H9 (cell line): ENCODE measurements at regions not wholly inside any gene's neighbourhood (a gene's known extent, or its start where the extent isn't known, plus 50 kb on each side); places are given as distances from the start of the nearest gene placed in this dataset.

Experiments
- DNase-seq: peaks from one replicate; pipeline ENCODE4 v3.0.0-alpha.2; 2017
- H2AFZ ChIP-seq: one replicate; pipeline ENCODE4 v1.6.1; 2013; ENCODE audit warnings: mild to moderate bottlenecking, low read length, control low read depth, moderate library complexity
- H2AK5ac ChIP-seq: 2 replicates; pipeline ENCODE4 v1.6.1; 2013; ENCODE audit warnings: low read length, control low read depth, mixed read lengths; ENCODE audit not compliant: insufficient read length
- H2BK120ac ChIP-seq: one replicate; pipeline ENCODE4 v1.6.1; 2013; ENCODE audit warnings: low read depth, mild to moderate bottlenecking, low read length, control low read depth, inconsistent platforms; ENCODE audit not compliant: poor library complexity, severe bottlenecking
- H2BK12ac ChIP-seq: 2 replicates; pipeline ENCODE4 v1.6.1; 2013; ENCODE audit warnings: low read length, control low read depth, mixed read lengths, low read depth; ENCODE audit not compliant: insufficient read length
- H2BK15ac ChIP-seq: 2 replicates; pipeline ENCODE4 v1.6.1; 2013; ENCODE audit warnings: low read depth, low read length, control low read depth
- H2BK20ac ChIP-seq: one replicate; pipeline ENCODE4 v1.6.1; 2013; ENCODE audit warnings: low read depth, mild to moderate bottlenecking, low read length, control low read depth, inconsistent platforms; ENCODE audit not compliant: poor library complexity, severe bottlenecking
- H2BK5ac ChIP-seq: 2 replicates; pipeline ENCODE4 v1.6.1; 2013; ENCODE audit warnings: low read length, control low read depth, mixed read lengths; ENCODE audit not compliant: insufficient read length
- H3K14ac ChIP-seq: 2 replicates; pipeline ENCODE4 v1.6.1; 2013; ENCODE audit warnings: low read length, control low read depth; ENCODE audit not compliant: insufficient read depth
- H3K18ac ChIP-seq: 2 replicates; pipeline ENCODE4 v1.6.1; 2013; ENCODE audit warnings: low read depth, mild to moderate bottlenecking, mixed read lengths, low read length, control low read depth; ENCODE audit not compliant: insufficient read length
- H3K23ac ChIP-seq: 2 replicates; pipeline ENCODE4 v1.6.1; 2013; ENCODE audit warnings: low read length, control low read depth, mixed read lengths, low read depth; ENCODE audit not compliant: insufficient read length
- H3K23me2 ChIP-seq: 2 replicates; pipeline ENCODE4 v1.6.1; 2013; ENCODE audit warnings: low read depth, mild to moderate bottlenecking, mixed read lengths, low read length, control low read depth; ENCODE audit not compliant: insufficient read length, poor library complexity, severe bottlenecking
- H3K27ac ChIP-seq: 2 replicates; pipeline ENCODE4 v1.5.1; 2013; ENCODE audit warnings: low read length, control low read depth, mixed read lengths, low read depth; ENCODE audit not compliant: insufficient read length
- H3K27me3 ChIP-seq: 2 replicates; pipeline ENCODE4 v1.6.1; 2013; ENCODE audit warnings: low read length, control low read depth, inconsistent platforms; ENCODE audit not compliant: insufficient read depth
- H3K4ac ChIP-seq: 2 replicates; pipeline ENCODE4 v1.6.1; 2013; ENCODE audit warnings: low read depth, mild to moderate bottlenecking, control low read depth, inconsistent platforms, low read length, moderate library complexity
- H3K4me1 ChIP-seq: 2 replicates; pipeline ENCODE4 v1.6.1; 2013; ENCODE audit warnings: low read length, control low read depth, inconsistent platforms; ENCODE audit not compliant: insufficient read depth
- H3K4me2 ChIP-seq: 2 replicates; pipeline ENCODE4 v1.6.1; 2013; ENCODE audit warnings: low read length, control low read depth, mixed read lengths; ENCODE audit not compliant: insufficient read length, insufficient read depth
- H3K56ac ChIP-seq: 2 replicates; pipeline ENCODE4 v1.6.1; 2013; ENCODE audit warnings: low read depth, mild to moderate bottlenecking, mixed read lengths, low read length, control low read depth; ENCODE audit not compliant: insufficient read length
- H3K79me1 ChIP-seq: 2 replicates; pipeline ENCODE4 v1.6.1; 2013; ENCODE audit warnings: low read depth, mild to moderate bottlenecking, moderate library complexity, low read length, control low read depth, inconsistent platforms; ENCODE audit not compliant: insufficient read depth, poor library complexity, severe bottlenecking
- H3K79me2 ChIP-seq: 2 replicates; pipeline ENCODE4 v1.6.1; 2013; ENCODE audit warnings: low read length, control low read depth, inconsistent platforms; ENCODE audit not compliant: insufficient read depth
- H3K9ac ChIP-seq: 2 replicates; pipeline ENCODE4 v1.6.1; 2013; ENCODE audit warnings: low read length, control low read depth, mixed read lengths; ENCODE audit not compliant: insufficient read length; ENCODE audit errors: extremely low read depth
- H3K9me3 ChIP-seq: one replicate; pipeline ENCODE4 v1.6.1; 2013; ENCODE audit warnings: low read depth, low read length, inconsistent platforms; ENCODE audit not compliant: control insufficient read depth
- H3T11ph ChIP-seq: one replicate; pipeline ENCODE4 v1.6.1; 2013; ENCODE audit warnings: mild to moderate bottlenecking, low read length, control low read depth, inconsistent platforms
- H4K20me1 ChIP-seq: one replicate; pipeline ENCODE4 v1.6.1; 2013; ENCODE audit not compliant: control insufficient read depth, insufficient read length, insufficient read depth
- H4K5ac ChIP-seq: 2 replicates; pipeline ENCODE4 v1.6.1; 2013; ENCODE audit warnings: low read depth, mild to moderate bottlenecking, mixed read lengths, low read length, control low read depth; ENCODE audit not compliant: insufficient read length
- H4K8ac ChIP-seq: replicated peaks from 2 replicates; pipeline ENCODE4 v1.6.1; 2013; ENCODE audit warnings: low read length, control low read depth, mixed read lengths, low read depth; ENCODE audit not compliant: insufficient read length
- H4K91ac ChIP-seq: 2 replicates; pipeline ENCODE4 v1.6.1; 2013; ENCODE audit warnings: low read depth, mild to moderate bottlenecking, moderate library complexity, mixed read lengths, low read length, control low read depth; ENCODE audit not compliant: insufficient read length
- H3K27ac Mint-ChIP-seq, 3 experiments: 2 replicates in 2 of 3; 3 replicates in 1 of 3; pipeline ENCODE4 v1.8.0; 2020 to 2021; ENCODE audit warnings: mixed read lengths in 3 of 3, mild to moderate bottlenecking in 1 of 3, moderate library complexity in 1 of 3
- H3K27me3 Mint-ChIP-seq: 2 replicates; pipeline ENCODE4 v1.8.0; 2021; ENCODE audit warnings: low read depth, mild to moderate bottlenecking, moderate library complexity, mixed read lengths
- H3K36me3 Mint-ChIP-seq, 3 experiments: 2 replicates in 2 of 3; 3 replicates in 1 of 3; pipeline ENCODE4 v1.8.0; 2020 to 2021; ENCODE audit warnings: low read depth in 3 of 3, mixed read lengths in 3 of 3; ENCODE audit not compliant: insufficient read depth in 1 of 3
- H3K4me1 Mint-ChIP-seq, 2 experiments: 2 replicates each; pipeline ENCODE4 v1.8.0; 2020; ENCODE audit warnings: mixed read lengths in 2 of 2
- H3K4me3 Mint-ChIP-seq, 2 experiments: 2 replicates in 1 of 2; 3 replicates in 1 of 2; pipeline ENCODE4 v1.8.0; 2020 to 2021; ENCODE audit warnings: mild to moderate bottlenecking in 2 of 2, mixed read lengths in 2 of 2, moderate library complexity in 1 of 2
- H3K9me3 Mint-ChIP-seq, 2 experiments: 2 replicates in 1 of 2; 3 replicates in 1 of 2; pipeline ENCODE4 v1.8.0; 2020; ENCODE audit warnings: mild to moderate bottlenecking in 2 of 2, mixed read lengths in 2 of 2, moderate library complexity in 1 of 2
- TF ChIP-seq, protein P1 (sequence below): fragments of 200-600 bp; sonication (generic); conservative IDR thresholded peaks from 3 replicates; pipeline ENCODE4 v1.8.0; 2021; ENCODE audit warnings: antibody characterized with exemption, mild to moderate bottlenecking

DNA sequence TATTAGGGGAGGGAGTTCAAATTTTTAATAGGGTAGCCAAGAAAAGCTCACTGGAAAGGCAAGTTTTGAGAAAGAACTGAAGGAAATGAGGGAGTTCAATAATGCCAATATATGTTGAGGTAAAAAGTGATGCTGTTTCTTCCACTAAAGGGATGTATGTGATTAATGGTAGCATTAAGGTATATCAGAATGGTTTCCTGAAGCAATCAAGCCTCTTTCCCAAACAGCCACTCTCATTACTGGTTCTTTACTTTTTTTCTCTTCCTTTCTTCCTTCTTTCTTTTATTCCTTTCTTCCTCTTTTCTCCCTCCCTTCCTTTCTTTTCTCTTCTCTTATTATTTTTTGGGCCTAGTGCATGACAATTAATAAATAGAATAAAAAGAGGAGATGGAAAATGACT lies 433.5 kb downstream of the SATB2 start:
- Histone ChIP-seq H3K9ac (no peak overlapping the region), H3K4ac (no peak overlapping the region), H3K18ac (no peak overlapping the region), H2BK20ac (no peak overlapping the region), H3K14ac (no peak overlapping the region), H4K20me1 (no peaks in the 10 kb centered on the region), H3T11ph (no peak overlapping the region), H3K56ac (no peak overlapping the region), H3K27ac (no peak overlapping the region), H3K4me2 (no peak overlapping the region), H3K23ac (no peak overlapping the region), H2AFZ (no peak overlapping the region), H3K79me1 (no peaks in the 10 kb centered on the region), H2BK12ac (no peak overlapping the region), H2AK5ac (no peak overlapping the region), H3K27me3 (no peaks in the 10 kb centered on the region), H4K5ac (no peak overlapping the region), H2BK5ac (no peak overlapping the region), H3K4me1 (peaks cover 4% of the 10 kb centered on the region; the same call in 1 of the 2 replicates), H3K79me2 (no peaks in the 10 kb centered on the region), H4K91ac (no peak overlapping the region), H3K23me2 (no peaks in the 10 kb centered on the region), H2BK15ac (no peak overlapping the region), H2BK120ac (no peak overlapping the region), H4K8ac (no peak overlapping the region), H3K9me3 (no peaks in the 10 kb centered on the region)
- Mint-ChIP-seq H3K4me1 (peaks cover 12 to 13% of the 10 kb centered on the region in 2 experiments), H3K36me3 (peaks cover 0 to 2% (median 2%) of the 10 kb centered on the region in 3 experiments; a peak in 3 of 7 replicates), H3K9me3 (peaks cover 2 to 5% of the 10 kb centered on the region in 2 experiments; a peak in 4 of 5 replicates), H3K27ac (no peak overlapping the region), H3K27me3 (no peaks in the 10 kb centered on the region), H3K4me3 (no peak overlapping the region)
- TF ChIP-seq, protein P1, sequence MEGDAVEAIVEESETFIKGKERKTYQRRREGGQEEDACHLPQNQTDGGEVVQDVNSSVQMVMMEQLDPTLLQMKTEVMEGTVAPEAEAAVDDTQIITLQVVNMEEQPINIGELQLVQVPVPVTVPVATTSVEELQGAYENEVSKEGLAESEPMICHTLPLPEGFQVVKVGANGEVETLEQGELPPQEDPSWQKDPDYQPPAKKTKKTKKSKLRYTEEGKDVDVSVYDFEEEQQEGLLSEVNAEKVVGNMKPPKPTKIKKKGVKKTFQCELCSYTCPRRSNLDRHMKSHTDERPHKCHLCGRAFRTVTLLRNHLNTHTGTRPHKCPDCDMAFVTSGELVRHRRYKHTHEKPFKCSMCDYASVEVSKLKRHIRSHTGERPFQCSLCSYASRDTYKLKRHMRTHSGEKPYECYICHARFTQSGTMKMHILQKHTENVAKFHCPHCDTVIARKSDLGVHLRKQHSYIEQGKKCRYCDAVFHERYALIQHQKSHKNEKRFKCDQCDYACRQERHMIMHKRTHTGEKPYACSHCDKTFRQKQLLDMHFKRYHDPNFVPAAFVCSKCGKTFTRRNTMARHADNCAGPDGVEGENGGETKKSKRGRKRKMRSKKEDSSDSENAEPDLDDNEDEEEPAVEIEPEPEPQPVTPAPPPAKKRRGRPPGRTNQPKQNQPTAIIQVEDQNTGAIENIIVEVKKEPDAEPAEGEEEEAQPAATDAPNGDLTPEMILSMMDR, result no peak
- DNase-seq, result no peak
